Central memory CD4-positive, alpha-beta T cell (primary cell): ENCODE measurements at regions not wholly inside any gene's neighbourhood (a gene's known extent, or its start where the extent isn't known, plus 50 kb on each side); places are given as distances from the start of the nearest gene placed in this dataset.
"Not testable (repeated sequence)": the region's sequence is repeated elsewhere in the genome, so short reads cannot be mapped to it uniquely, and the experiment has no call there.

Source experiments
- DNase-seq: peaks from one replicate; pipeline ENCODE4 v3.0.0; 2022

DNA sequence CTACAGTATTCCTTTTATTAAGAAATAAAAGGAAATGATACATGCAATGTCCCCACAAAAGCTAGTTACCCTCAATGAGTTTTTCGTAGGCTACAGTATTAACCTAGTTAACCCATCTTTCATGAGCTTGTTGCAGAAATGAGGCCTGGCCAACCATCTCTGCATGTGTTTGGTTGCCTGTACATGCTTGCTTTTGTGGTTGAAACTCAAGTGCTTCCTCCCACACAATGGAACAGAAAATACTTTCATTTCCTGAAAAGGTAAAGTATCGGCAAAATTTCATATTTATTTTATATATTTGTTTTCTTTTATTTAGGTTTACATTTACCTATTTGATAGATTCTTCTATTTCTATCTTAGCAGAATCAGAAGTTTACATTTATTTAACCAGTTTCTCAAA lies 214.6 kb upstream of the FAM241A start:
- DNase-seq = no peak

DNA sequence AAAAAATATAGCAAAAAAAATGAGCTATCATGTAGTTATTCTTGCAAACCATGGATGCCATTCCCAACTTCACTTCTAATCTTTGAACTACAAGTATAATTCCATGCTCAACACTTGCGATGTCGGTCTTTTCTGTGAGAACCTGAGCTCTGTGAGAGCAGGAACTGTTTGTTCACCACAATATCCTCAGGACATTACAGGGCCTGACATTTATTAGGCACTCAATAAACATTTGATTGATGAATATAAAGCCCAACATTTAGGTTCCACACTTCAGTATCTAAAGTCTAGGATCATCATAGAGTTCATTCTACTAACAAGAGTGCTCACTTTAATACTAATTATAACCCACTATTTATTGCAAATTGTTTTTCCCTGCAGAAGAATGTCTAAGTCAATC lies 211.6 kb upstream of the FAM241A start:
- no peak for DNase-seq

DNA sequence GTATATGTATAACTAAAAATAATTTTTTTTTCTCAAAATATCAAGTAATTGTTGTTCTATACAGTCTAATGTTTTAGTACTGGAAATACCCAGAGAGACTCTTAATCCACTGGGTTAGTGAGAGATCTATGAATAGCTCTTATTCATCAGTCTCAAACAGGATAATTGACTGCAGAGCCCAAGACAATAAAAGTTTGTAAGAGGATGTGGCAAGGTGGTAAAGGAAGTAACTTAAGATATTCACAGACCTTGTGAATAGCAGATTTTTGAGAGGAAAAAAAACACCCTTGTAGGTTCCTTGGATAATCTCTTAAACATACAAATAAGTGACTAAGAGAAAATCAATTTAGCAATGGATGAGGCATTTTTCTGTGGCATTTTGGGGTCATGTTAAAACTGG lies 210.9 kb upstream of the FAM241A start:
- DNase-seq = no peak

DNA sequence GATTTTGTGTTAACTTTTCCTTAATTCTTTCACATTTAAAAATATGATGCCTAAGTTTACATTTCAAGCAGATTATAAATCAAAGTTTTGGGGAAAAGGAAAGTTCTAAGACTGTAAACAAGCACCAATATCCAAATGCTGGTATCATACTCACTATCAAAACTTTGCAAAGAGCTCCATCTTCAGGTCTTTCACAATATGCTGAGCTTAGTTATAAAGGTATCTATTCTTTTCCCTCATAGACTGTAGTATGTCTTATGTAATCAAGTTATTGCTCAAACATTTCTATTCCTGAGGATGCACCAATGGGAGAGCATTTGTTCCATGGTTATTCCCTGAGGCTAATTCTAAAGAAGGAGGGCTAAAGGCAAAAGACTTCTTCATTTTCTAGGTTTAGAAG lies 207.9 kb upstream of the FAM241A start:
- DNase-seq = no peak

DNA sequence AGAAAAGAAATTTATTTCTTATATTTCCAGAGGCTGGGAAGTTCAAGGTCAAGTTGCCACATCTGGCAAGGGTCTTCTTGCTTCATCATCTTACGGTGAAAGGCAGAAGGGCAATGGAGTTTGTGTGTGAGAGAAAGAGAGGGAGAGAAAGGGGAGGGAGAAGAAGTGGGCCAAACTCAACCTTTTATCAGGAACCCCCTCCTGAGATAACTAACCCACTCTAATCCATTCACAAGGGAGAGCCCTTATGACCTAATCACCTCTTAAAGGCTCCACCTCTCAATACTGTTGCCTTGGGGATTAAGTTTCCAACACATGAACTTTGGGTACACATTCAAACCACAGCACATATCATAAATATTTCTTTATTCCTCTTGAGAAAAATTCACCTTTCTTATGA lies 203.3 kb upstream of the FAM241A start:
- DNase-seq = no peak

DNA sequence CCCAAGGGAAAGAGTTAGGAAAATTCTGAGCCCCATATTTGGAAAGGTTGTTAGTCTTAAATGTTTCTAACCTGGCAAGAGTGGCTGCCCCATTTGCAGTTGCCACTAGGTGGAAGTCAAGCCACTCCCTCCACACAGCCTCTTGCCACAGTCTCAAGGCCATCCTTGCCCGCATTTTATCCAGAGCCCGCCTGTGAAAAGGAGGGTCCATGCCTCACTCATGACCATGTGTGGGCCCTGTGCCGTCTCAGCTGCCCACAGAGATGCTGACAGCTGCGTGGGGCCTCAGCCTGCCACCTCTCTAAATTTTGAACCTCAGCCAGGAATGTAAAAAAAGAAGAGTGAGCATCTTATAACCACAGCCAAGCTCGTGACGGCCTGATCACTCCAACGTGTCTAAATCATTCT lies 201.5 kb upstream of the FAM241A start:
- DNase-seq = no peak

DNA sequence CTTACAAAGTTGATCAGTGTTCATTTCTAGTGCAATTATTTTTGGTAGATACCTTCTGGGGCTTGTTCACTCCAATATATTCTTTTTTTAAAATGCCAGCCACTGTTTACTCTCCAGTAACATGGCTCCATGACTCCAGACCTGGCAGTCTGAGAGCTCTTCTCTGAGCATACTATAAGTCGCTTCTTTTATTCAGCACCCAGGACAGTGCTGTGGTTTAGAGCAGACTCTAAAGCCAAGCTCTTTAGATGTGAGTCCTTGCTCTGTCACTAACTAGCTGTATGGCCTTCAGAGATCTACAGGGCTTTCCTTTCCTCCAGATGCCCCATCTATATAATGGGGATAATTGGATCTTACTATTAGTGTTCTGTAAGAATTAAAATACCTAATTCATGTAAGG lies 200.2 kb upstream of the FAM241A start:
- DNase-seq = no peak

DNA sequence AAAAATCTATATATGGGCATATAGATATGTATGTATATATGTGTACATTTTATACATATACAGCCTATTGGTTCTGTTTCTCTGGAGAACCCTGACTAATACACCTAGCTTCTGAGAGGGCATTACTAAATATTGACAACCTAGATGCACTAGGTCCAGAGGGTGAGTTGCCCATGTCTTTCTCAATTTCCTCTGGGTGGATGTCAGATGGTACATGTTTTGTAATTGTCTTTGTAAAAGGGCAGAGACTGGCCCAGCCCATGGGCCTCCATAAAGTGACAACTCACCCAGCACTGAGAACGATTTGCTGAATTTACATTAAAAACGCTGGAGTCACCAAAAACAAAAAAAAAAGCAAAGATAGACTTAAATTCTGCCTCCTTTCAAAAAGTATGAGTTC lies 198.5 kb upstream of the FAM241A start:
- DNase-seq = no peak

DNA sequence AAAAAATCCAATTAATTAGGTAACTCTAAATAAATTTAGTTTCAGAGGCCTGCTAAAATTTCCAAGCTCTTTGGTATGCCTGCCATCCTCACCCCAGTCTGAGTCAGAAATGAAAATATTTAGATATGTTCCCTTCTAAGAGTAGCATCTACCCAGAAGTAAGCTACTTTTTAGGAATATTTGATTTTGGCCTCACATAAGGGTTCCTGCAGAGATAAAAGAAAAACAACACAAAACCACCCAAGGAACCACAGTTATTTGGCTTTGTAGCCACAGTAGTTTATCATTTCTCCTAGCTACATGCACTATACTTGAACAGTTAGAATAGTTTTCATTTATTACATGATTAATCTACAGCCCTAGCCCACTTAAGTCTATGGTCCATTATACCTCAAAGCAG lies 192.6 kb upstream of the FAM241A start:
- DNase-seq = no peak

DNA sequence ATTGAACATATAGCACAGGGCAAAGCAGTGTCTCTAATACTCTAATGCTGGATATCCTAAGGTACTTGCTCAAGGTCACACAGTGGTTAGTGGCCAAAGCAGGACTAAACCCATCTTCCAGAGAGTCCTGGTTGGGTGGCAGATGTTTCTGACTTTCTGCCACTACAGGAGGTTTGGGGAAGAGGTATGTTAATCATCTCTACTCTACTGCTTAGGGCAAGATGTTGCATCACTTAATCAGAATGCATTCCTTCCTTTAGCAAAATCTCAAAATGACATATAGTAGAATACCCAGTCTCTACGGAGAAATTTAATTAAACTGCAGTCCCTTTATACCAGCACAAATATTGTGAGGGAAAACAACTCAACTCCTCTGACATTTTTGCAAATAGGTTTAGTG lies 190.7 kb upstream of the FAM241A start:
- DNase-seq = no peak

DNA sequence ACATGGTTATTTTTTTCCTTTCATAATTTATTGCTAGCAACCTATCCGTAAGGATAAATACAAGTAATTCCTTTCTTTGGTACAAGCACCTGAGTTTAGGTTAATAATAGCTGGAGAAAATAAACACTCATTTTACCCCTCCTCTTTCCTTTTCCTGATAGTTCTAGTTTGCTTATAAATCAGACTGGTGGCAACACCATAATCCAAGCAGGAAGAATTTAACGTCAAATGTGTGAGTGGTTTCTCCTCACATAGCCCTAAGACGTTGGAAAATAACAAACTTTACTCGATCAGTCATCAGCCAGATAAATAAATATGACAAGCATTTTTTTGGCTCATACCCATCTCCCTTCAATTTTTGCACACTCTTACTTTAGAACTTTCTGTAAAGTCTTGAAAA lies 190.3 kb upstream of the FAM241A start:
- no peak for DNase-seq

DNA sequence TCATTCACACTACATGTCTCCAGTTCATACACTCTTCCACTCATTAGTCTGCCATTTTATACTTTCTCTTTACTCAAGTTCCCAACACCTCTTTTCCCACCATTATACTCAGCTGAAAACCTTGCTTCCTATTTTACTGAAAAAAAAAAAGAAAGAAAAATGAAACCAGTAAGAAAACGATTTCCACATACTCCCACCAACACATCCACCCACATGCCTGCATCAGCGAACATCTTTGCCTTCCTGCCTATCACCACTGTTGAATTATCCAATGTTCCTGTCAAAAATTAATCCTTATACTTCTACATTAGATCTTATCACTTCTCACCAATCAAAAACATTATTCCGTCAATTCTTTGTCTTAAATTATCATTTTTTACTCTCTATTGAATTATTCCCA lies 188.1 kb upstream of the FAM241A start:
- no peak for DNase-seq

DNA sequence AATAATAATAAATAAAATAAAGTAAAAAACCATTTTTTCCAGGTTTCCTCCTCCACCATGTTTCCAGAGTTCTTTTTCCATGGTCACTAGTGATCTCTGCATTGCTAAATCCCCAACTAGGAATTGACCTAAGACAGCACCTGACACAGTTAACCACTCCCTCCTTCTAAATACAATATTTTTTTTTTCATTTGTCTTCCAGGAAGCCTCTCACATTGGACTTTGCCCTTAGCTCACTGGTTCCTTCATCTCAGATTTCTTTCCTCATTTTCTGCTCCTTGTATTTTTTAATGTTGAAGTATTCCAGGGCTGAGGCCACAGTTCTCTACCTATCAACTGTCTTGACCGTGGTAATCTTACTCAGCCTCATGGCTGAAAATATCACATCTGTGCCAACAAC lies 187.3 kb upstream of the FAM241A start:
- DNase-seq = no peak

DNA sequence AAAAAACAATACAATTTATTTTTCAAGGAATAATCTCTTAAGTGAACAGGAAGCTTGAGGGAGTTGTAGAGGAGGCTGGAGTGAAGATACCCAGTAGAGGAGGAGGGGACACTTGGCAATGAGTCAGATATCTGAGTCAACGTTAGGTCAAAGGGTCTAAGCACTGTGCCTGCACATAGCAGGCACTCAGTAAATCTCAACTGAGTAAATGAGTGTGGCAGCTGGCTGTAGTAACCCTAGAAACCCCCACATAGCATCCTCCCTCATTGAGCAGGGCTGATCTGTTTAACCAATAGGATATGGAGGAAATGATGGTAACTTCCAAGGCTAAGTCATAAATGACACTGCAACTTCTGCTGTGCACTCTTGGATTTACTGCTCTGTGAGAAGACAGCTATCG lies 186.0 kb upstream of the FAM241A start:
- DNase-seq = no peak

DNA sequence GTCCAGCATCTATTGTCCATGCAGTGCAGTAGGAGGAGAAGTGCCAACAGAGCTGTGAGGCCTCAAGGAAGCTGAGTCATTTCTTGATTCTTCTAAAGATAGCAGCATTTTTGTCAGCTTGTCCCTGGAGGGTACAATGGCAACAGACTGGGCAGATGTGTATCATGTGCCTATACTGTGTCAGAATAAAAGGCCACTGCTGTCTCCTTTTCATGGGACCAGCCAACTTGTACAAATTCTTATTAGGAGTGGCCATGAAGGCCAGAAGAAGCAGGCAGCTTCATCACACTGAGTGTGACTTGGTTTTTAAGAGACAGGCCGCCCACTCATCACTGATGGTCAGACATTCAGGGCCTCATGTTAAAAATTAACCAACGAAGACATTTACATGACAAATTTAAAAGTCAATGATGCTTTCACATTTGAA lies 185.0 kb upstream of the FAM241A start:
- no peak for DNase-seq

DNA sequence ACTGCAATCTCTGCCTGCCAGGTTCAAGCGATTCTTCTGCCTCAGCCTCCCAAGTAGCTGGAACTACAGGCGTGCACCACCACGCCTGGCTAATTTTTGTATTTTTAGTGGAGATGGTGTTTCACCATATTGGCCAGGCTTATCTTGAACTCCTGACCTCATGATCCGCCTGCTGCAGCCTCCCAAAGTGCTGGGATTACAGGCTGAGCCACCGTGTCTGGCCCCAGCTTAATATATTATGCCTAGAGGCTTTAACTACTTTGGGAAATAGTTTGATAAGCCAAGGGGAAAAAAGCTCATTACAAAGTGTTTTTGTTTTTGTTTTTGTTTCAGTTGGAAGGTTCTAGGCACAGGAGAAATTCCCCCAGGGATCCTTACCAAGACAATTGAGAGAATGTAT lies 184.2 kb upstream of the FAM241A start:
- not testable (repeated sequence) for DNase-seq

DNA sequence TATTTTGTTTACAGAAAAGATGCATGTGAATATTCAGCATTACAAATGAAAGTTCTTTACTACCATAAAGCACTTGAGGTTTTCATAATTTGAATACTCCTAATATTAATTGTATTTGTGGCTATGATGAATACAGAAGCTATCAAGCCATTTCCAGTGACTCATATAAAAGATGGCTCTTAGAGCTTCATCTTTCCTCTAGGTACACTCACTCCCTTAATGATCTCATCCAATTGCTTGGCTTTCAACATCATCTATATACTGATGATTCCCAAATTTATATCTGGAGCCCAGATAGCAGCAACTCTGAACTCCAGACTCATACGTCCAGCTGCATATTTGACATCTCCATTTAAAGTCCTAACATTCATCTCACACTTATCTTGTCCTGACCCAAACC lies 183.4 kb upstream of the FAM241A start:
- DNase-seq = no peak

DNA sequence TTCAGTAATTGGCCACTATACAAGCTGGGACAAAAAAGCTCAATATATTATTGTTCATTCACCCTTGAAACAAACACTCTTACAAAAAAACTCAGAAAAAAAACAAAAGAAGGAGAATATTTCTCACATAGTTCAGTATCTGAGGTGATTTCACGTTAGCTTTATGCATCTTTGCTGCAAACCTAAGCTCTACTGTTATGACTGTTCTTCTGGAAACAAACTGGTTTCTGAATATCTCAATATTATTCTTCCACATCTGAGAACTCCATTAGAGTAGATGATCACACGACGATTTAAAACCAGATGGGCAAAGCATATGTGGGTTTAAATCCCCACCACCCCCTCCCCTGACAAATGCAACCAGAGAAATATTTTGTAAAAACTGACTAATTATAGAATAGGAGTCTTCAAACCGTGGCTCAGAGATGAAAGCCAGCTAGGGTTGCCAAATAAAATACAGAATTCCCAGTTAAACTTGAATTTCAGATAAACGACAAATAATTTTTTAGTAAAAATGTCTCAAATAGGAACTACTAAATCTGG lies 182.0 kb upstream of the FAM241A start:
- DNase-seq = no peak

DNA sequence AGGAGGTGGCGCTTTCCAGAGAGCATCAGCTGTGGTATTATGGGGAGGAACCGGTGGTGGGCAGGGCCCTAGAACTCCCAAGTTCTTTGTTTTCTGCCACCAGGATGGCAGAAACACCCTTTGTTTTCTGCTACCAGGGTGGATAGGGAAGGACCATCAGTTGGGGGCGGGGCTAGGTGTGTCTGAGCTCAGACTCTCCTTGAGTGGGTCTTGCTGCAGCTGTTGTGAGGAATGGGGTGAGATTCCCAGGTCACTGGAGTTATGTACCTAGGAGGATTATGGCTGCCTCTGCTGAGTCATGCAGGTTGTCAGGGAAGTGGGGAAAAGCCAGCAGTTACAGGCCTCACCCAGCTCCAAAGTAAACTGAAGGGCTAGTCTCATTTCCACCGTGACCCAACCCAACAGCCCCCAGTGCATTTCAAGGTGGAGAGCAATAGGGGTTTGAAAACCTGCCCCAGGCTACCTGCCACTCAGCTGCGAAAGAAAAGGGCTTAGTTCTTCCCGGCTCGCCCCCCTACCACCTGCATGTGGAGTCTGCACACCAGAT lies 167.8 kb upstream of the FAM241A start:
- DNase-seq = no peak

DNA sequence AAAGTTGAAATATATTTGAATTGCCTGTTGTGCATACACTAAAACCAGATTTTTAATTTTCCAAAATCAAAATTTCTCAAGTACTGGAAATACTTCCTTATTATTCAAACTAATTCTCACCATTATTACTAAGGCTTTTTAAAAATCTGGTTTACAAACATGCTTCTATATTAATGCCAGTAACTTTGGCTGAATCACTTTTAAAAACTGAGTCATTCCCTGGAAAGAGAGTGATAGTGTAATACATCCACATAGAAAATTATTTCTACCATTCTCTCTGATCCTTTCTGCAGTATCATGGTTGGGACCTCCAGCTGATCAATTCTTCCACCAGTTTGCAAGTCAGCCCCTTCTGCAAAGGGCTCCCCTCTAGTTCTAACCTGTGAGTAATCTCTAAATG lies 165.3 kb upstream of the FAM241A start:
- no peak for DNase-seq

DNA sequence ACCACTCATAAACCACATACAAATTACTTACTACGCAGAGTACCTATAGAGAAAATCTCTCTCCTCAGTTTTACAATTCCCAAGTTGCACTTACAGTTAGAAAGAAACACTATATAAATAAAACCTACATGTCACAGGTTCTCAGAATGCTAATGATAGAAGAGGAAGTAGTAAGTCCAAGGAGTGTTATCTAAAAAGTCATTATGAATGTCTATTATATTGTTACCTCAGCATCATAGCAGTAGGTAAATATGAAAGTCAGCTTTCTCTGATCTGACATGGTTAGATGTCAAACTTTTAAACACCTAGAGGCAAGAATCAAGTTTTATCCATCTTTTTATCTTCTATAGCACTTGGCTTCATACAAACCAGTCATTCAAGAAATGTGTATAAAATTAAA lies 163.2 kb upstream of the FAM241A start:
- no peak for DNase-seq

DNA sequence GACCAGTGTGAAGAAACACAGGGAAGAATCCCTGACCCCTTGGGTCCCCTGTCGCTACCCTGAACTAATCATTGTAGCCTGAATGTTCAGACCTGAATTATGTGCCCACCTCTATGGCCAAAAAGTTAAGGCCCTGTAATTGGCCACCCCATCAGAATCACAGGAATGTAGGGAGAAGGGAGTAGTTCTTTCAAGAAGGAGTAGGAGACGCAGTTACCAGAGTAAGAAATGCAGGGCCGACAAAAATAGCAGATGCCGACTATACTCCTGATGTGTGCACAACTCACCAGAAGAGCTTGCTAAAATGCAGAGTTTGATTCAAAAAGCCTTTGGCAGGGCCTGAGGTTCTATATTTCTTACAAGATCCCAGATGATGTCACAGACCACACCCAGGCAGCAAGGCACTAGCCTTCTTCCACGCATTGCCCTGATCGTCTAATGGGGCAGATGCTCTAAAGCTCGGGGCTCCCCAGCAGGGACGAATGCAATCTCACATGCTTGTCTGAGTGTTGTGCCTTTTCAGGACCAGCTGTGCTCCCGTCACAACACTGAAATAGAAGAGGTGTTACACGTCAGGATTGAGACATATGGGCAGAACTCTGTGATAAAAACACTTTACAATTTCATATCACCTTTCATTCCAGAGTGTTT lies 161.0 kb upstream of the FAM241A start:
- DNase-seq = no peak

DNA sequence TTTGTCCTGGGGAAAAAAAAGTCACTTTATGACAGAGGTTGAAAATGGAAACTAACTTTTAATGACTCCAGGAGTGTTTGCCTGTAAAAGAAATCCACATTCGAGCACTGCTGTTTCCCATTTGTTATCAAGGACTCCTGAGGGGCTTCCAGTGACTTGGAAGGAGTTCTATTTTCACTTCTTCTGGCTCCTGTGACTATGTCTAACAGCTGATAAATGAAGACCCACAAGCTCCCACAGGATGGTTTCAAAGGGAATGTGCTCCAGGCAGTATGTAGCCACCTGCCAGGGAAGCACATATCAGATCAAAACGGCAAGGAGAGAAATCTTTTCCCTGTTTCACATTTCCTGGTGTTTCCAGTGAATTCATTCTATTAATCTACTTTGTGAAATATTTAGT lies 159.8 kb upstream of the FAM241A start:
- DNase-seq = no peak

DNA sequence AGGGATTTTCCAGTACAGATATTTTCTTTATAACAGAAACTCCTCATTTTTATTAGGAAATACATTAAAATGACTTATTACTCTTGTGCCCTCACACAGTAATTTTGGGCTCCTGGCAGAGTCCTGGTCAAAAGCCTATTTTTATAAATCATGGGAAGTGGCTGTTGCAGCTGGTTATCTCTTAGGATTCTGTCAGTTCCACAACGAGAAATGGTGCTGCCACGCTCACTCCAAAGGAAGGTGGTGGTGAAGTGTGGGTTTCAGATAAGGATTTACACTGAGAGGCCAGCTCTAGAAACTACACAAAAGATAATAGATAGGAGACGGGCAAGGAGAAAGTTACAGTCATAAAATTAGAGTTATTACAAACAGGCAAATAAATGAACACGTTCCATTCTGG lies 159.2 kb upstream of the FAM241A start:
- no peak for DNase-seq

DNA sequence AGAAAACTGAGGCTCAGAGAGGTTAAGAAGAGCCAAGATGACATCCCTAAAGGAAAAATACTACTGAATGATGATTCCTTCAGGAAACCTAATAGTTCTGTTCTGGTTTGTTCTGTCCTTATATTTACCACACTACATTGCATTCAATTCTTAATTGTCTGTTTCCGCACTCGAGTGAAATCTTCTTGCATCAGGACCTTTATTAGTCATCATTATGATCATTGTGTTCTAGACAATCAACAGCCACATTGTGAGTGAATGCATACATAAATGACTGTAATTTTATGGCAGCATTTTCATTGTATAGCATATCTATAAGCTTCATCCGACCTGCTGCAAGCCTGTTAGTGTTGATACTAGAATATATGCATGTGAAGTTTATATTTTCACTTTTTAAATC lies 156.7 kb upstream of the FAM241A start:
- DNase-seq = no peak
